ENCODE measurements at regions not wholly inside any gene's neighbourhood (a gene's known extent, or its start where the extent isn't known, plus 50 kb on each side); places are given as distances from the start of the nearest gene placed in this dataset.

DNA sequence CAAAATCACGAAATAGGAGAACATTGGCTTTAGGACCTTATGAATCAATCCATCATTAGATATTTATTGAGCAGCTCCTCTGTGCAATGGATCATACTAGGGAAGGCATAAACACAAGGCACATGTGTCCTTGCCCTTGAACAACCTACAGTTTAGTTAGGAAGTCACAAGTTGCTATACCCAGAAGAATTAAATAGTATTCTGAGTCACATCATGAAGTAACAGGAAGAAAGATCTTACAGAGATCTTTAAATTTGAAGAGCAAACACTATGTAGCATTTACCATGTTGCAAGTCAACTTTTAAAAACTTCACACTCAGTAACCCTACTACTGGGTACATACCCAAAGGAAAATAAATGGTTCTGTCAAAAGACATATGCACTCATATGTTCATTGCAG is 355.2 kb upstream of the SLC14A2 start (continued):
- TF ChIP-seq NANOG (IDR thresholded peaks at IDR 0.05; ENCODE audit: borderline replicate concordance) (no peak), EZH2phosphoT487 (IDR thresholded peaks at IDR 0.05; ENCODE audit: unreplicated experiment) (no peak), POLR2AphosphoS5 (IDR thresholded peaks at IDR 0.05; ENCODE audit: low read depth) (no peak), ZNF331 (CRISPR knock-in tag; IDR thresholded peaks at IDR 0.05; ENCODE audit: low read depth) (no peak)
- TF ChIP-seq, protein P1, sequence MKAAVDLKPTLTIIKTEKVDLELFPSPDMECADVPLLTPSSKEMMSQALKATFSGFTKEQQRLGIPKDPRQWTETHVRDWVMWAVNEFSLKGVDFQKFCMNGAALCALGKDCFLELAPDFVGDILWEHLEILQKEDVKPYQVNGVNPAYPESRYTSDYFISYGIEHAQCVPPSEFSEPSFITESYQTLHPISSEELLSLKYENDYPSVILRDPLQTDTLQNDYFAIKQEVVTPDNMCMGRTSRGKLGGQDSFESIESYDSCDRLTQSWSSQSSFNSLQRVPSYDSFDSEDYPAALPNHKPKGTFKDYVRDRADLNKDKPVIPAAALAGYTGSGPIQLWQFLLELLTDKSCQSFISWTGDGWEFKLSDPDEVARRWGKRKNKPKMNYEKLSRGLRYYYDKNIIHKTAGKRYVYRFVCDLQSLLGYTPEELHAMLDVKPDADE (IDR thresholded peaks at IDR 0.05): no peak
- TF ChIP-seq, protein P2, sequence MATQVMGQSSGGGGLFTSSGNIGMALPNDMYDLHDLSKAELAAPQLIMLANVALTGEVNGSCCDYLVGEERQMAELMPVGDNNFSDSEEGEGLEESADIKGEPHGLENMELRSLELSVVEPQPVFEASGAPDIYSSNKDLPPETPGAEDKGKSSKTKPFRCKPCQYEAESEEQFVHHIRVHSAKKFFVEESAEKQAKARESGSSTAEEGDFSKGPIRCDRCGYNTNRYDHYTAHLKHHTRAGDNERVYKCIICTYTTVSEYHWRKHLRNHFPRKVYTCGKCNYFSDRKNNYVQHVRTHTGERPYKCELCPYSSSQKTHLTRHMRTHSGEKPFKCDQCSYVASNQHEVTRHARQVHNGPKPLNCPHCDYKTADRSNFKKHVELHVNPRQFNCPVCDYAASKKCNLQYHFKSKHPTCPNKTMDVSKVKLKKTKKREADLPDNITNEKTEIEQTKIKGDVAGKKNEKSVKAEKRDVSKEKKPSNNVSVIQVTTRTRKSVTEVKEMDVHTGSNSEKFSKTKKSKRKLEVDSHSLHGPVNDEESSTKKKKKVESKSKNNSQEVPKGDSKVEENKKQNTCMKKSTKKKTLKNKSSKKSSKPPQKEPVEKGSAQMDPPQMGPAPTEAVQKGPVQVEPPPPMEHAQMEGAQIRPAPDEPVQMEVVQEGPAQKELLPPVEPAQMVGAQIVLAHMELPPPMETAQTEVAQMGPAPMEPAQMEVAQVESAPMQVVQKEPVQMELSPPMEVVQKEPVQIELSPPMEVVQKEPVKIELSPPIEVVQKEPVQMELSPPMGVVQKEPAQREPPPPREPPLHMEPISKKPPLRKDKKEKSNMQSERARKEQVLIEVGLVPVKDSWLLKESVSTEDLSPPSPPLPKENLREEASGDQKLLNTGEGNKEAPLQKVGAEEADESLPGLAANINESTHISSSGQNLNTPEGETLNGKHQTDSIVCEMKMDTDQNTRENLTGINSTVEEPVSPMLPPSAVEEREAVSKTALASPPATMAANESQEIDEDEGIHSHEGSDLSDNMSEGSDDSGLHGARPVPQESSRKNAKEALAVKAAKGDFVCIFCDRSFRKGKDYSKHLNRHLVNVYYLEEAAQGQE (IDR thresholded peaks at IDR 0.05; ENCODE audit: unreplicated experiment): no peak

DNA sequence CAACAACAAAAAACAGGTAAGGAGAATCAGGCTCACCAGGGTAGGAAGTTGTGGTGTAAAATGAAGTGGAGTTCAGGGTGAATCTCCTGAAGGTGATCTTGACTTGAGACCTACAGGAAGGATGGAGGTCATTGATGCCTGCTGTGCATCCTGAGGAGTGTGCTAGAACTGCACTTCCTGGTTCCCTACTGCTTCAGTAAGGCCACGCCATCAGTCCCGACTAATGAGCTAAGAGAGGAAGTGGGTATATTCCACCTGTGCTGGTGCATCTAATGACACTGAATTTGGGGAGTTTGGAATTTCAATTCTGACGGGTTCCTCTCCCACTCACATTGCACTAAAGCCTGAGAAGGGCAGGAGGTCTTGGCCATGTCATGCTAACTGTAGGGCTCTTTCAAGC is 349.3 kb upstream of the SLC14A2 start:
- Histone ChIP-seq H4K20me1 (replicated peaks; ENCODE audit: insufficient read depth) (no peaks in the 10 kb centered on the region), H3F3A (replicated peaks; ENCODE audit: low read depth) (no peaks in the 10 kb centered on the region), H3K4me3 (no peak overlapping the region), H3K79me2 (replicated peaks; ENCODE audit: insufficient read depth) (no peaks in the 10 kb centered on the region), H3K4me1 (ENCODE audit: insufficient read depth) (no peaks in the 10 kb centered on the region), H3K36me3 (ENCODE audit: insufficient read depth) (no peaks in the 10 kb centered on the region), H3K4me2 (no peak overlapping the region), H3K9me2 (ENCODE audit: insufficient read depth) (no peaks in the 10 kb centered on the region; the same call in 1 of the 2 replicates), H3K27ac (ENCODE audit: low read depth) (no peak overlapping the region), H3K27me3 (ENCODE audit: insufficient read depth) (no peaks in the 10 kb centered on the region), H2AFZ (0 out of 2 replicates have a peak overlapping the region, but pooled peaks have one; percentile 10)
- Mint-ChIP-seq H3K9me3 (no peaks in the 10 kb centered on the region), H3K27ac (no peak overlapping the region), H3K4me1 (peaks cover 5% of the 10 kb centered on the region; the same call in 1 of the 3 replicates), H3K36me3 (ENCODE audit: low read depth) (no peaks in the 10 kb centered on the region), H3K4me3 (no peak overlapping the region), H3K27me3 (ENCODE audit: insufficient read depth, low read depth, poor library complexity) (peaks cover 4% of the 10 kb centered on the region)
- no peak for TF ChIP-seq JUNB (IDR thresholded peaks at IDR 0.05; ENCODE audit: unreplicated experiment)
- no peak for DNase-seq (ENCODE audit: low spot score)
- no peak for ATAC-seq

DNA sequence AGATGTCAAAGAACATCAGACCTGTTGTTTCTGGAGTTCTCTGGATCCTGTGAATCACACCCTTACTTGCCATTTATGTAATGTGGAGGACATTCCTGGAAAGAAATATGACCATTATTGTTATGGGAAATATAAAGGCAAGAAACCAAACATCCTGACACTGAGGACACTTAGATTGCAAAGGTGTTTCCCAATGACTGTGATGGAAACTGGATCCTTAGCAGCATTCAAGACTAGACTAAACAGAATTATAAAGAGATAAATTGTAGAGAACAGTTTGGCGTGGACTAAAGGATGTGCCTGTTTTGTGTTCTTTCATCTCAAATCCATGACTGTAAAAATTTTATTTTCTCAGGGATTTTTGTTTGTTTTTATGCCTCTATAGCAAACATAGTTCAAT is 347.7 kb upstream of the SLC14A2 start:
- Histone ChIP-seq H3K27ac (ENCODE audit: low read depth) (no peak overlapping the region), H2AFZ (no peak overlapping the region), H3K27me3 (ENCODE audit: insufficient read depth) (no peaks in the 10 kb centered on the region), H3K4me1 (ENCODE audit: insufficient read depth) (no peaks in the 10 kb centered on the region), H3K36me3 (ENCODE audit: insufficient read depth) (no peaks in the 10 kb centered on the region), H3K79me2 (replicated peaks; ENCODE audit: insufficient read depth) (no peaks in the 10 kb centered on the region), H3K4me3 (no peak overlapping the region), H3K9me2 (ENCODE audit: insufficient read depth) (no peaks in the 10 kb centered on the region; the same call in 1 of the 2 replicates), H3F3A (replicated peaks; ENCODE audit: low read depth) (no peaks in the 10 kb centered on the region), H4K20me1 (replicated peaks; ENCODE audit: insufficient read depth) (no peaks in the 10 kb centered on the region), H3K4me2 (no peak overlapping the region)
- no peak for ATAC-seq
- DNase-seq (ENCODE audit: low spot score): no peak
- Mint-ChIP-seq H3K36me3 (ENCODE audit: low read depth) (no peaks in the 10 kb centered on the region), H3K27me3 (ENCODE audit: insufficient read depth, low read depth, poor library complexity) (peaks cover 4% of the 10 kb centered on the region), H3K27ac (no peak overlapping the region), H3K9me3 (no peaks in the 10 kb centered on the region), H3K4me1 (peaks cover 5% of the 10 kb centered on the region; the same call in 1 of the 3 replicates), H3K4me3 (no peak overlapping the region)
- TF ChIP-seq NANOG (IDR thresholded peaks at IDR 0.05; ENCODE audit: borderline replicate concordance): no peak
- TF ChIP-seq EZH2 (IDR thresholded peaks at IDR 0.05; ENCODE audit: low read depth, unreplicated experiment): no peak
- no peak for TF ChIP-seq EZH2phosphoT487 (IDR thresholded peaks at IDR 0.05; ENCODE audit: unreplicated experiment)
- no peak for TF ChIP-seq ZNF114 (CRISPR knock-in tag; IDR thresholded peaks at IDR 0.05)
- TF ChIP-seq, protein P3, sequence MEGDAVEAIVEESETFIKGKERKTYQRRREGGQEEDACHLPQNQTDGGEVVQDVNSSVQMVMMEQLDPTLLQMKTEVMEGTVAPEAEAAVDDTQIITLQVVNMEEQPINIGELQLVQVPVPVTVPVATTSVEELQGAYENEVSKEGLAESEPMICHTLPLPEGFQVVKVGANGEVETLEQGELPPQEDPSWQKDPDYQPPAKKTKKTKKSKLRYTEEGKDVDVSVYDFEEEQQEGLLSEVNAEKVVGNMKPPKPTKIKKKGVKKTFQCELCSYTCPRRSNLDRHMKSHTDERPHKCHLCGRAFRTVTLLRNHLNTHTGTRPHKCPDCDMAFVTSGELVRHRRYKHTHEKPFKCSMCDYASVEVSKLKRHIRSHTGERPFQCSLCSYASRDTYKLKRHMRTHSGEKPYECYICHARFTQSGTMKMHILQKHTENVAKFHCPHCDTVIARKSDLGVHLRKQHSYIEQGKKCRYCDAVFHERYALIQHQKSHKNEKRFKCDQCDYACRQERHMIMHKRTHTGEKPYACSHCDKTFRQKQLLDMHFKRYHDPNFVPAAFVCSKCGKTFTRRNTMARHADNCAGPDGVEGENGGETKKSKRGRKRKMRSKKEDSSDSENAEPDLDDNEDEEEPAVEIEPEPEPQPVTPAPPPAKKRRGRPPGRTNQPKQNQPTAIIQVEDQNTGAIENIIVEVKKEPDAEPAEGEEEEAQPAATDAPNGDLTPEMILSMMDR (conservative IDR thresholded peaks at IDR 0.05; ENCODE audit: low read depth in 2 of 2): no peak
